Fibroblast of lung (primary cell): ENCODE measurements at regions not wholly inside any gene's neighbourhood (a gene's known extent, or its start where the extent isn't known, plus 50 kb on each side); places are given as distances from the start of the nearest gene placed in this dataset.
A peak's percentile ranks its signal among the peaks of the same experiment; 100 is the strongest.
"Not testable (repeated sequence)": the region's sequence is repeated elsewhere in the genome, so short reads cannot be mapped to it uniquely, and the experiment has no call there.

Experiments used
- DNase-seq, 2 donors: peaks; one replicate each; pipeline versions ENCODE4 v3.0.0 to v3.0.0-alpha.2; 2010; ENCODE audit warnings: low read depth in 2 of 2
- H2AFZ ChIP-seq: 2 replicates; pipeline ENCODE4 v1.5.1; 2012; ENCODE audit warnings: low read length, control low read depth, inconsistent platforms
- H3K27ac ChIP-seq: 2 replicates; pipeline ENCODE4 v1.5.1; 2011; ENCODE audit warnings: low read length, control low read depth; ENCODE audit not compliant: insufficient read depth
- H3K27me3 ChIP-seq: 2 replicates; pipeline ENCODE4 v1.5.1; 2011; ENCODE audit warnings: mild to moderate bottlenecking, low read length; ENCODE audit not compliant: control insufficient read depth, insufficient read depth
- H3K36me3 ChIP-seq: 2 replicates; pipeline ENCODE4 v1.5.1; 2011; ENCODE audit warnings: low read length; ENCODE audit not compliant: control insufficient read depth, insufficient read depth
- H3K4me1 ChIP-seq: 2 replicates; pipeline ENCODE4 v1.5.1; 2011; ENCODE audit warnings: low read length; ENCODE audit not compliant: control insufficient read depth, insufficient read depth; ENCODE audit errors: extremely low read depth
- H3K4me2 ChIP-seq: 2 replicates; pipeline ENCODE4 v1.5.1; 2011; ENCODE audit warnings: low read length, control low read depth; ENCODE audit not compliant: insufficient read depth; ENCODE audit errors: extremely low read depth
- H3K4me3 ChIP-seq, 4 experiments: fragments of 200-600 bp in 1 of 4; sonication (generic) in 1 of 4; replicated peaks in 1 of 4; 2 replicates each; pipeline ENCODE4 v1.5.1; 2011 to 2016; ENCODE audit warnings: low read length in 4 of 4, low read depth in 3 of 4, mild to moderate bottlenecking in 3 of 4, control low read depth in 2 of 4, inconsistent platforms in 1 of 4, mixed read lengths in 1 of 4; ENCODE audit not compliant: insufficient read depth in 1 of 4; ENCODE audit errors: control extremely low read depth in 1 of 4
- H3K79me2 ChIP-seq: 2 replicates; pipeline ENCODE4 v1.5.1; 2012; ENCODE audit warnings: mild to moderate bottlenecking, low read length, inconsistent platforms; ENCODE audit not compliant: control insufficient read depth, insufficient read depth
- H3K9ac ChIP-seq: 2 replicates; pipeline ENCODE4 v1.5.1; 2011; ENCODE audit warnings: mild to moderate bottlenecking, low read length, control low read depth; ENCODE audit not compliant: insufficient read depth
- H3K9me3 ChIP-seq: 2 replicates; pipeline ENCODE4 v1.5.1; 2012; ENCODE audit warnings: low read depth, low read length; ENCODE audit not compliant: control insufficient read depth, insufficient read depth
- H4K20me1 ChIP-seq: 2 replicates; pipeline ENCODE4 v1.5.1; 2011; ENCODE audit warnings: low read length; ENCODE audit not compliant: control insufficient read depth, insufficient read depth; ENCODE audit errors: extremely low read depth
- CTCF ChIP-seq, 2 donors: IDR thresholded peaks in 1 of 2; conservative IDR thresholded peaks in 1 of 2; 1 replicate in 1 of 2; 2 replicates in 1 of 2; pipeline ENCODE4 v1.5.1; 2011 to 2012; ENCODE audit warnings: low read length in 2 of 2, control low read depth in 1 of 2, inconsistent platforms in 1 of 2, low read depth in 1 of 2, mild to moderate bottlenecking in 1 of 2
- EZH2 ChIP-seq: IDR thresholded peaks from 2 replicates; pipeline ENCODE4 v1.5.1; 2012; ENCODE audit warnings: low read length, control low read depth, mild to moderate bottlenecking; ENCODE audit errors: missing control alignments

- no peaks in the 10 kb centered on the region for H4K20me1 ChIP-seq
- no peaks in the 10 kb centered on the region for H3K36me3 ChIP-seq
- no peak overlapping the region for H3K4me2 ChIP-seq
- H3K9me3 ChIP-seq: no peaks in the 10 kb centered on the region
- H3K4me3 ChIP-seq: no peak overlapping the region
- no peak overlapping the region for H3K9ac ChIP-seq
- TF ChIP-seq EZH2 (no peak), CTCF (conservative IDR thresholded peaks at IDR 0.05 in 1 of 2, IDR thresholded peaks at IDR 0.05 in 1 of 2; ENCODE audit: low read depth in 1 of 2, low read length in 2 of 2) (no peak)
- no peaks in the 10 kb centered on the region for H3K79me2 ChIP-seq
- H2AFZ ChIP-seq: no peak overlapping the region
- DNase-seq: peak in 1 of 2 donors; percentile 35
- H3K4me1 ChIP-seq: no peaks in the 10 kb centered on the region
- no peaks in the 10 kb centered on the region for H3K27me3 ChIP-seq
- H3K27ac ChIP-seq: no peak overlapping the region
Measured at GRCh38 chrX:118239178-118239870, 106.6 kb upstream of the WDR44 start.

GRCh38 chrX:118239913-118240698 is 105.8 kb upstream of the WDR44 start:
- no peaks in the 10 kb centered on the region for H3K9me3 ChIP-seq
- no peaks in the 10 kb centered on the region for H4K20me1 ChIP-seq
- no peak overlapping the region for H3K9ac ChIP-seq
- no peak overlapping the region for H3K4me2 ChIP-seq
- H2AFZ ChIP-seq: no peak overlapping the region
- no peak for TF ChIP-seq CTCF (conservative IDR thresholded peaks at IDR 0.05 in 1 of 2, IDR thresholded peaks at IDR 0.05 in 1 of 2; ENCODE audit: low read depth in 1 of 2, low read length in 2 of 2)
- no peak for TF ChIP-seq EZH2
- H3K27me3 ChIP-seq: no peaks in the 10 kb centered on the region
- H3K27ac ChIP-seq: no peak overlapping the region
- no peak overlapping the region for H3K4me3 ChIP-seq
- H3K79me2 ChIP-seq: no peaks in the 10 kb centered on the region
- no peaks in the 10 kb centered on the region for H3K36me3 ChIP-seq
- DNase-seq: peak in 1 of 2 donors; percentile 57
- no peaks in the 10 kb centered on the region for H3K4me1 ChIP-seq

- DNase-seq, H3K27me3 ChIP-seq, H4K20me1 ChIP-seq, H3K4me2 ChIP-seq, H2AFZ ChIP-seq, H3K79me2 ChIP-seq, H3K27ac ChIP-seq, H3K4me1 ChIP-seq, H3K9me3 ChIP-seq, H3K36me3 ChIP-seq, H3K9ac ChIP-seq, H3K4me3 ChIP-seq: not testable (repeated sequence)
Measured at GRCh38 chrX:118246961-118247360, 98.9 kb upstream of the WDR44 start.
